ENCODE measurements at regions not wholly inside any gene's neighbourhood (a gene's known extent, or its start where the extent isn't known, plus 50 kb on each side); places are given as distances from the start of the nearest gene placed in this dataset.
A peak's percentile ranks its signal among the peaks of the same experiment; 100 is the strongest.

DNA sequence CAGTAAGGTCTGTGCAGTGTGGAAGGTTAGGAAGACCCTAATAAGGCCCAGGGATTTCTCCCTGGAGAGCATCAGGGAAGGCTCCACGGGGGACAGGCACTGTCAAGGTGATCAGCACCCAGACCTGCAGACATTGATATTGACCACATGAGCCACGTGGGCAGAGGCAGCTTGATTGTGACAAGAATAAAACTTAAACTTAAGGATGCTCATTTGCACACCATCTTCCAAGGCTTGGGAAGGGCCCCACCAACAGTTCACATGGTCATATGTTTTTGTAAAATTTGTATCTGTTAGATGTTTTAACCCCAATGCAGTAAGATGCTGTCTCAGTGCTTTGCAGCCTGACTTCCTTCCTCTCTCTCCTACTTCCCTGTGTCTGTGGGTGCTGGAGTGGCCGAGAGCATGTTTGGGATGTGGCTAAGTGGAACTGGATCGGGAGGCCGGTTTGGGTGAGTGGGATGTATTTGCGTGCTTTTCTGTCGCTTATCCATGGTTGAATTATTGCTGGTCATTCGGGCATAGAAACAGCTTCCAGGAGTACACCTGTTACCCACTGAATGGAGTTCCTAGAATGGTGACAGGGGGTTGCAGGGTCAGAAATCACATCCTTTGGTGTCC is 49.8 kb upstream of the OLIG2 start:
- H3K23ac ChIP-seq (ENCODE audit: insufficient read length): no peak overlapping the region
- no peak overlapping the region for H3K4ac ChIP-seq (replicated peaks; ENCODE audit: insufficient read length, low read depth, low read length)
- ChIA-PET POLR2A (ENCODE audit: partially characterized antibody) (no interaction called here), CTCF (ENCODE audit: partially characterized antibody) (interaction anchor here (1.3 kb wide), 1 partner anchor 58 kb away, joined by 3 read pairs; no protein-coding TSS in a partner anchor)
- no peak overlapping the region for H3K9ac ChIP-seq (replicated peaks in 1 of 4; ENCODE audit: extremely low read depth in 1 of 4, low read depth in 3 of 4, low read length in 3 of 4)
- 0 out of 2 replicates have a peak overlapping the region, but pooled peaks have one; percentile 35 for H2BK20ac ChIP-seq (ENCODE audit: low read length)
- no peak overlapping the region for H3K4me3 ChIP-seq (ENCODE audit: extremely low read depth in 1 of 4, insufficient read depth in 2 of 4, low read depth in 3 of 4, low read length in 4 of 4)
- H3K4me1 ChIP-seq (replicated peaks in 1 of 4; ENCODE audit: control insufficient read depth in 3 of 4, insufficient read depth in 4 of 4, low read length in 3 of 4): peaks cover 0 to 11% (median 2%) of the 10 kb centered on the region in 4 experiments; a peak in 4 of 7 replicates
- no peaks in the 10 kb centered on the region for H3K79me2 ChIP-seq (ENCODE audit: control insufficient read depth in 1 of 2, insufficient read depth in 2 of 2, low read length in 2 of 2)
- H4K20me1 ChIP-seq (replicated peaks in 1 of 2; ENCODE audit: control insufficient read depth in 1 of 2, insufficient read depth in 2 of 2, low read length in 2 of 2): peaks cover 0 to 2% of the 10 kb centered on the region in 2 experiments
- no peak overlapping the region for H3K14ac ChIP-seq (ENCODE audit: insufficient read length)
- H3K4me2 ChIP-seq (ENCODE audit: insufficient read depth in 1 of 2, low read depth in 2 of 2, low read length in 2 of 2): no peak overlapping the region
- H3K9me3 ChIP-seq (ENCODE audit: insufficient read depth in 2 of 2, low read depth in 1 of 2, low read length in 1 of 2): no peaks in the 10 kb centered on the region
- H3K23me2 ChIP-seq (ENCODE audit: low read depth, low read length): peaks cover 3% of the 10 kb centered on the region; the same call in 1 of the 2 replicates
- H3K56ac ChIP-seq (replicated peaks; ENCODE audit: insufficient read length, low read depth, low read length): no peak overlapping the region
- H3K27me3 ChIP-seq (replicated peaks in 1 of 4; ENCODE audit: control insufficient read depth in 3 of 4, extremely low read depth in 1 of 4, insufficient read depth in 3 of 4, low read length in 3 of 4): no peaks in the 10 kb centered on the region
- no peak overlapping the region for H4K8ac ChIP-seq (ENCODE audit: extremely low read depth, insufficient read depth, low read length)
- H2AFZ ChIP-seq (ENCODE audit: low read length): no peak overlapping the region
- H4K91ac ChIP-seq (replicated peaks; ENCODE audit: insufficient read length, low read length): no peak overlapping the region
- FAIRE-seq: no peak
- H3K79me1 ChIP-seq (ENCODE audit: low read depth, low read length): no peaks in the 10 kb centered on the region
- no peak overlapping the region for H4K5ac ChIP-seq (ENCODE audit: insufficient read length, low read depth, low read length)
- H3K18ac ChIP-seq (ENCODE audit: extremely low read depth, low read length): no peak overlapping the region
- H2BK12ac ChIP-seq (ENCODE audit: low read depth, low read length): no peak overlapping the region
- no peak overlapping the region for H3K27ac ChIP-seq (ENCODE audit: low read depth, low read length)
- H2BK15ac ChIP-seq (ENCODE audit: low read length): no peak overlapping the region
- H2BK5ac ChIP-seq (ENCODE audit: low read depth, low read length): no peak overlapping the region
- H2AK5ac ChIP-seq (ENCODE audit: low read depth, low read length): no peak overlapping the region
- H2BK120ac ChIP-seq (replicated peaks; ENCODE audit: low read depth, low read length): no peak overlapping the region
- 81% methylated on average over 8 of the region's 8 CpGs; no CpG with 5 or more reads in 1 of the 2 experiments for WGBS, 2 experiments (ENCODE audit: extremely low coverage in 1 of 2, insufficient coverage in 1 of 2, insufficient read length in 1 of 2, insufficient replicate concordance in 2 of 2, low coverage in 1 of 2, low lambda C conversion rate in 2 of 2, missing lambda C conversion rate in 1 of 2)
- H3K36me3 ChIP-seq (ENCODE audit: control insufficient read depth in 2 of 4, insufficient read depth in 4 of 4, low read length in 3 of 4): no peaks in the 10 kb centered on the region
- no peak for DNase-seq (ENCODE audit: low read depth in 1 of 2, low spot score in 2 of 2)
- TF ChIP-seq EZH2 (IDR thresholded peaks at IDR 0.05; ENCODE audit: low read depth, low read length, severe bottlenecking) (no peak), SIN3A (conservative IDR thresholded peaks at IDR 0.05 in 1 of 2, IDR thresholded peaks at IDR 0.05 in 1 of 2; ENCODE audit: low read depth in 1 of 2, low read length in 2 of 2) (no peak), SIRT6 (IDR thresholded peaks at IDR 0.05; ENCODE audit: low read length) (no peak), KDM5A (IDR thresholded peaks at IDR 0.05; ENCODE audit: low read length) (no peak), RAD21 (IDR thresholded peaks at IDR 0.05 in 1 of 2, conservative IDR thresholded peaks at IDR 0.05 in 1 of 2; ENCODE audit: low read depth in 2 of 2, low read length in 2 of 2) (no peak), POLR2A (IDR thresholded peaks at IDR 0.05; ENCODE audit: control extremely low read depth in 1 of 2, low read depth in 2 of 2, low read length in 2 of 2) (no peak), SP2 (IDR thresholded peaks at IDR 0.05; ENCODE audit: low read length) (no peak), ZNF274 (IDR thresholded peaks at IDR 0.05; ENCODE audit: borderline replicate concordance, extremely low read depth, low read length) (no peak), RXRA (IDR thresholded peaks at IDR 0.05; ENCODE audit: insufficient read depth, low read depth, low read length) (no peak)
- TF ChIP-seq, protein P1, sequence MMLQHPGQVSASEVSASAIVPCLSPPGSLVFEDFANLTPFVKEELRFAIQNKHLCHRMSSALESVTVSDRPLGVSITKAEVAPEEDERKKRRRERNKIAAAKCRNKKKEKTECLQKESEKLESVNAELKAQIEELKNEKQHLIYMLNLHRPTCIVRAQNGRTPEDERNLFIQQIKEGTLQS (IDR thresholded peaks at IDR 0.05; ENCODE audit: insufficient read depth, low read depth, low read length): no peak
